Activated effector memory CD4-positive, alpha-beta T cell treated with anti-CD3 and anti-CD28 coated beads, Interleukin-2, amount 50 U/mL, for 16 hours (primary cell): ENCODE measurements at regions not wholly inside any gene's neighbourhood (a gene's known extent, or its start where the extent isn't known, plus 50 kb on each side); places are given as distances from the start of the nearest gene placed in this dataset.
"Not testable (repeated sequence)": the region's sequence is repeated elsewhere in the genome, so short reads cannot be mapped to it uniquely, and the experiment has no call there.

Experiments
- DNase-seq: peaks from one replicate; pipeline ENCODE4 v3.0.0-alpha.2; 2020

DNA sequence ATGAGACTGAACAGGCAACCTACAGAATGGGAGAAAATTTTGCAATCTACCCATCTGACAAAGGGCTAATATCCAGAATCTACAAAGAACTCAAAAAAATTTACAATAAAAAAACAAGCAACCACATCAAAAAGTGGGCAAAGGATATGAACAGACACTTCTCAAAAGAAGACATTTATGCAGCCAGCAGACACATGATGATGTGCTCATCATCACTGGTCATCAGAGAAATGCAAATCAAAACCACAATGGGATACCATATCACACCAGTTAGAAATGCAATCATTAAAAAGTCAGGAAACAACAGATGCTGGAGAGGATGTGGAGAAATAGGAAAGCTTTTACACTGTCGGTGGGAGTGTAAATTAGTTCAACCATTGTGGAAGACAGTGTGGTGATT lies 51.7 kb upstream of the PAXBP1 start:
- DNase-seq: not testable (repeated sequence)

DNA sequence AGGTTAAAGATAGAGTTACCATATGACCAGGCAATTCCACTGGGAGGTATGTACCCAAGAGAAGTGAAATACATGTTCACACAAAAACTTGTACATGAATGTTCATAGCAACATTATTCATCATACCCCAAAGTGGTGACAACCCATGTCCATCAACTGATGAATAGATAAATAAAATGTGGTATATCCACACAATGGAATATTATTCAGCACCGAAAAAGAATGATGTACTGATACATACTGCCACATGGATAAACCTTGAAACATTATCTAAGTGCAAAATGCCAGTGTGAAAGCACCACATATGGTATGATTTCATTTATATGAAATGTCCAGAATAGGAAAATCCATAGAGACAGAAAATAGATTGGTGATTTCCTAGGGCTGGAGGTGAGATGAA lies 53.4 kb upstream of the PAXBP1 start:
- DNase-seq: no peak

DNA sequence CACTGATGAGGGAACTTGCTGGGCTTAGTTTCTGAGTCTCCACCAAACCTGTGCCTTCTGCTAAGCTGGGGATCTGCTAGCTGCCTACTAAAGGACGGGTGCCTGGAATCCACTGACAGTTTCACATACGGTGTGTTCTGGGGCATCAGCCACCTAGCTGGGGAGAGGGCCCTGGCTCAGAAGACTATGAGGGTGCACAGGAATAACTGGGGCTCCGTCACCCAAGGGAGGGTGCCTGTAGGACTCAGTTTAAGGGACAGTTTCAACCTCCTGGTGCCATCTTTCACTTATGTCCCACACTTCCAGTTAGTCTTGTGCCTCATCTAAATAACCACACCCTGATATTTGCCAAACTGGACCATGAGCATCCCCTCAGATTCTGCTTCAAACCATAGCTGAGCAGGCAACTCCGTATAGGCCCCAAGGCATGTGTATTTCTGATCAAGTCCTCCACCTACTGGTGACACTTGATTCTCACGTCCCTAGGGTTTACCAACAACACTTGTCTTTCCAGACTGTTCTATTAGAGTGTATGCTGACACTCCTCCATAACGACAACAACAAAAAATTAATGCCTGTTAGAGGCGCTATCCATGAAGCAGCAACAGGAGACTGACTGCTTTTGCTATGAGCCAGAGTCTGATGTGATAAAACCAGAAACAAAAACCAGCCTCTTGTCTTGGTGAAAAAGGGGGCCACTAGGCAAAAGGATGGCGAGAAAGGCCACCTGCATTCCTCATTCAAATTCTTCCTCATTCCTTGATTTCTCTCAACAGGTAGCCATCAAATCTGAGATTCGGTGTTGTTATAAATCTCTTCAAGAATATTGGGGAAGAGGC lies 55.0 kb upstream of the PAXBP1 start:
- DNase-seq: no peak

DNA sequence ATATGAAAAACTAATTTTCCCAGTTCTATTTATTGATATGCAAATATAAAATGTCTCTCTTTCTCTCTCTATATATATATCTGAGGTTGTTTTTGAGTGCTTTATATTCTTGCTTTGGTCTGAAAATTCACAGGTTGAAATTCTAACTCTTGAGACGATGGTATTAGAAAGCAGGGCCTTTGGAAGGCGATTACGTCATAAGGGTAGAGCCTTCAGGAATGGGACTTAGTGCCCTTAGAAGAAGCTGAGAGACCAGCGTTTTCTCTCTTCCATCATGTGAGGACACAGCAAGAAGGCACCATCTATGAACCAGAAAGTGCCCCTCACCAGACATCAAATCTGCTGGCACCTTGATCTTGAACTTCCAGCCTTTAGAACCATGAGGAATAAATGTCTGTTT lies 57.4 kb upstream of the PAXBP1 start:
- no peak for DNase-seq

DNA sequence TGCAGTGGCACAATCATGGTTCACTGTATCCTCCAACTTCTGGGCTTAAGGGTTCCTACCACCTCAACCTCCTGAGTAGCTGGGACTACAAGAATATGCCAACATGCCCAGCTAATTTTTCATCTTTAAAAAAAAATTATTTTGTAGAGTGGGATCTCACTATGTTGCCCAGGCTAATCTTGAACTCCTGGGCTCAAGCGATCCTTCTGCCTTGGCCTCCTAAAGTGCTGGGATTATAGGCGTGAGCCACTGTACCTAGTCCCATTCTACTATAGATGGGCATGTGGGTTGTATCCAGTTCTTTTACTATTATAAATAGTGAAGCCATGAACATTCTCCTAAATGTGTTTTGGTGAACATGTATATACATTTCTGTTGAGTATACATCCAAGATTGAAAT lies 57.9 kb upstream of the PAXBP1 start:
- DNase-seq: no peak

DNA sequence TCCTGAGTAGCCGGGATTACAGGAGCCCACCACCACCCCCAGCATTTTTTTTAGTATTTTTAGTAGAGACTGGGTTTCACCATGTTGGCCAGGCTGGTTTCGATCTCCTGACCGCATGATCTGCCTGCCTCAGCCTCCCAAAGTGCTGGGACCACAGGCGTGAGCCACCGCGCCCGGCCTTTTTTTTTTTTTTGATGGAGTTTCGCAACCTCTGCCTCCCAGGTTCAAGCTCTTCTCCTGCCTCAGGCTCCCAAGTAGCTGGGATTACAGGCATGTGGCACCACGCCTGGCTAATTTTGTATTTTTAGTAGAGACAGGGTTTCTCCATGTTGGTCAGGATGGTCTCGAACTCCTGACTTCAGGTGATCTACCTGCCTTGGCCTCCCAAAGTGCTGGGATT lies 60.2 kb upstream of the PAXBP1 start:
- DNase-seq: not testable (repeated sequence)

DNA sequence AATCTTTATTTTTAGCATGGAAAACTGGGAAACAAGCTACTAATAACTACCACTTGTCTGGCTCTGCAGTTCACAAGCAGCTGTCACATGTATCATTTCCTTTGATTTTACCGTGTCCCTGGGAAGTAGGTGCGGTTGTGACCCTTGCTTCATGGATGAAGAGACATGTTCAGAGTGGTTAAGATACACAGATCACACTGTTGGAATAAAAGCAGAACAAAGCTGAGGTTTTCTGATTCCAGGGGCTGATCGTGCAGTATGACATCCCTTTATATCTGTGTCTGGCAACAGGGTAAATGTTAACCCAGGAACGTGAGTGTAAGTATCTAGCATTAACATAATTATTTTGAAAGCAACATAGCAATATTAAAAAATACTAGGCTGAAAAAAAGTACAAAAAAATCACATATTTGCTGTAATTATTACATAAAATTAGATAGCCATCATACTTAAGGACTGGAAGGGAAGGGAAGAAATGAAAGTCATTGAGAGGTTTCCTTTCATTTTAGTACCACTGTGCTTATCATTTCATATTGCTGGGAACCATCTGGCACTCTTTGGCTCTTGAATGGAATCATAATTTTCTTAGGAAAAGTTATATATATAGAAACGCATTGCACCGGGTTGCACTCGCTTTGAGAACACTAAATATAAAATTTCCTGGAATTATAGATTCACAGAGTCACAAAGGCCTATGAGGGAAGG lies 62.8 kb upstream of the PAXBP1 start:
- DNase-seq: no peak

DNA sequence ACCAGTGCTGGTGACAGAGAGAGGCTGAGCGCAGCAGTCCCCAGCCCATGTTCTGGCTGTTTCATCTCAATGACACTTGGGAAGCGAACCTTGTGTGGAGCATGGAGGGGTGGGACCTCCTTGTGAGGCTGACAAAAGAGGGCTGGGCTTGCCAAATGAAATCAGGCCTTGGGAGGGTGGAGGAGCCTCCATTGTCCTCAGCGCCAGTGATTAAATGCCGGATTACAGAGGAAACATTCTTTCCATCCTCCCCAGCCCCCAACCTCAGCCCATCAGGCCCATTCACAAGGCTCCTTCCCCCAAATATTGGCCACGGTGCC lies 63.3 kb upstream of the PAXBP1 start:
- no peak for DNase-seq

DNA sequence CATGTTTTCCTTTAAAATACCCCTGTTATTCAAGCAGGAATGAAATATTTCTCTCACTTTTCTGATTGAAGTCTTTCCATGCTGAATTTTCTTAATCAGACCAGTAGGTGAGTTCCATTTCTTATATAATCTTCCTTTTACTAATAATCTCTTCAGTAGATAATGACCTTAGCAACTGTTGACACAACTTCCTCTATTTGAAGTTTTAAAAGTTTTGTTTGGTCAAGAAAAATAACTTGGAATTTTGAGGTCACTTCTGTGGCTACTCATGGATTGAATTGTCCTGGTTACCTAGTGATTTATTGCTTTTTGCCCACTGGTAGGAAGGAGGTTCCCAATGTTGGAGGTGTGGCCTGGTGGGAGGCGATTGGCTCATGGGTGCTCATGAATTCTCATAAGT lies 70.6 kb upstream of the PAXBP1 start:
- DNase-seq: no peak

DNA sequence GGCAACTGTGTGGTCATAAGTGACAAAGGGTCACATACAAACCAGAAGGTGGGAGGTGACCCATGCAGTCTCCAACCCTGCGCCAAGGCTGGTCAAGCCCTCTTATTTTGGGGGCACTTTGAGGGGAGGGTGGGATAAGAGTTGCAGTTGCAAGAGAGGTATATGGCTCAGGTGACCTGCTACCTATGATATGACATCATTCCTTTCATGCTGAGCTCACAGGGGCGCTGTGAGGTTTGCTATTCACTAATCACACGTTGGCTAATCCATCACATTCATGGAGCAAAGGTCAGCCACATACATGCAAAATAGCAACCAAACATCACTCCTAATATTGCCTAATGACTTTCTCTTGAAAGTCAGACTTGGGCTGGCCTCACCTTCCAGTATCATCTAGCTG lies 72.0 kb upstream of the PAXBP1 start:
- DNase-seq: no peak

DNA sequence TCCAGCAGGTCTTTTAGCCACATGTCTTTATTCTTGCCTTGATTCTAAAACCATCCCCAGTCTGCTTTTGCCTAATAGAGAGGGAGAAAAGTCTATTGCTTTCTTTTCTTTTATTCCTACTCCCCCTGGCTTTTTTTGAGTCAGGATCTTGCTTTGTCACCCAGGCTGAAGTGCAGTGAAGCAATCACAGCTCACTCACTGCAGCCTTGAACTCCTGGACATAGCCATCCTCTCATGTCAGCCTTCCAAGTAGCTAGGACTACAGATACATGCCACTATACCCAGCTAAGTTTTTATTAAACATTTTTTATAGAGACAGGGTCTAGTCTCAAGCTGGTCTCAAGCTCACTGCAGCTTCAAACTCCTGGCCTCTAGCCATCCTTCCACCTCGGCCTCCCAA lies 72.5 kb upstream of the PAXBP1 start:
- no peak for DNase-seq

DNA sequence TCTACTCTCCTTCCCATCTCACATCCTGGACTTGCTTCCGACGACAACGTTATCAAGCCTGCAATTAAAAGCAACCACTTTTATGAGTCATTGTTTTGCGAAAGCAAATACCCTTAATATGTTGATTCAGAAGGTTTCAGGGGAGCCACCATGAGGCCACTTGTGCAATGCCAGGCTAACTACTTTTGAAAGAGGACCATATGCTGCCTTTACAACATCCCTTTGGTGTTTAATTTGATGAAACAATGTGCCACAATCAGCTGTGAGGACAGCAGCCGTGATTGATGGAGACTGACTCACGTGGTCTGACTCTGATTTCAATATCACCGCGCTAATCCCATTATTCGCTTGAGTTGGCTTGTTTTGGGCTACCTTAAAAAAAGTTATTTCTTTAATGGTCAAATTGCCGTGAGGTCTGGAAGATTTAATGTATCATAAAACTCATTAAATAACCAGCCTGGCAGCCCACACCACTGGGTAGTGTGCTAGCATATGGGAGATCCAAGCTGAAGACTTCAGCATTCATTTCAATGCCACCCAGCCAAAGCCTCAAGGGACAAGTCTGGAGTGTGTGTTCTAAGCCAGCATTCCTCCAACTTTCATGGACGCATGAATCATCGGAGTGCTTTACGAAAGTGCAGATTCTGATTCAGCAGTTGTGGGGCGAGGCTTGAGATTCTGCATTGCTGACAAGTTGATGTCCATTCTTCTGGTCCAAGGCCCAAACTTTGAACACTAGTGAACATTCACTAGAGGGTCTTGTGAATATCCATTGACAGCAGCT lies 73.3 kb upstream of the PAXBP1 start:
- DNase-seq: no peak

DNA sequence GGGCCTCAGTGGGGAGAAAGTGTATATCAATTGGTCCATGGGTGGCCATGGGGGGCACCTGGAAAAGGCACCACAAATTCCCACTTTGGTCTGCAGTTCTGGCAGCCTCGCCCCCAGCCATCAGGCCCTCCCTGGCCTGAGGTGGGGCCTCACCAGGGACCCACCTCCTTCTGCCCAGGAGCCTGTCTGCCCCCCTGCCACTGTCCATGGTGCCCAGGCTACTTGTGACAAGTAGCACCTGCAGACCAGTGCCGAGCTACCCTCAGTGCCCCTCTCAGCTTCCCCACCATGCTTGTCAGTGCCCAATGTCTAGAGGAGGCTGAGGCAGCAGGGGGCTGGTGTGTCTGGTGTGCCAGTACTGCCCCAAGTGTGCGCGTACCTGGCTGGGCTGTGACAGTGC lies 87.1 kb upstream of the PAXBP1 start:
- no peak for DNase-seq

DNA sequence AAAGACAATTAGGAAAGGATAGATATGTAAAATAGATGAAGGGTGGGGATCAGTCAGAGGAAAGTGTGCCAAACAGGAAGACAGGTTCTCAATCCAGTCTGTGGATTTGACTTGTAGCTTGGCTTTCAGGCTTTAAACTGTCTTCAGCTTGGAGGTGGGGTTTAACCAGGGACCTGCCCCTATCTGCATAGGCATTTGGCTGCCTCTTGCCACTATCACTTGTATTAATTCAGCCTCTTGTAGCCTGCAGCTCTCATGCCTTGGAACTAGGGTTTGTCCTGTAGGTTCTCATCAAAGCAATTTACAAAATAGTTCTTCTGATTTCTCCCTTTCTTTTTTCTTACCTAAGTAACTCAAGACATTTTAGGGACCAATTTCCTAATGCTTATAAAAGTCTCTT lies 88.8 kb upstream of the PAXBP1 start:
- no peak for DNase-seq

DNA sequence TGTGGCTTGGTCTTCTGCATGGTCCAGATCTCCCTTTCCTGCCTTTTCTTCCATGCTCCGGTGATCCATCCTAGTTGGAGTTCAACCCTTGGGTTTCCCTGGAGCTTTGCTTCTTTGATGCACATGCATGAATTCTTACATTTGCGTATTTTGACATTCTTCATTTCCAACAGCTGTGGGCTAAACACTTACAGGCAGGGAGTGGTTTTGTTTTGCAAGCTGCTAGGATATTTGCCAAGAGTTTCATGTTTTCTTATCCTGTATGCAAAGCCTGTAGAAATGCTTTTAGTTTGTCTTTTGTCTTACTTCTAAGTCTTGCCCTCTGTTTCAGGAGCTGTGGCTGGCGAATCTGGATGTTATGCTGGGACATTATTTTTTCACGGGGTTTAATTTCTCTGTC lies 90.3 kb upstream of the PAXBP1 start:
- DNase-seq: no peak

DNA sequence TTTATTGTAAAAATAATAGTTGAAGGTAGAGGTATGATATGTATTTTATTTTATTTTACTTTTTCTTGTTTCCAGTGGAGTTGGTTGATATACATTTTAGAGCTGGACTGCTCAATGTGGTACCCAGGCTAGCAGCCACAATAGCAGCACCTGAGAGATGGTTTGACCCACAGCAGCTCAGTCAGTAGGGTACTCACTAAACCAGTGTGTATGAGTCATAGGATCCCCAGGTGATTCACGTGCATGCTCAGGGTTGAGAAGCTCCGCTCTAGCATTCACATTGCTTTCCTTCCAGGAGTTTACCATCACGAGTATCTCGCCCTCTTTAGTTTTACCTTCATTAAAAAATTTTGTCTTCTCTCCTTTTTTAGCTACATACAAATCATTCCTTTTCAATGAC lies 96.0 kb upstream of the PAXBP1 start:
- no peak for DNase-seq

DNA sequence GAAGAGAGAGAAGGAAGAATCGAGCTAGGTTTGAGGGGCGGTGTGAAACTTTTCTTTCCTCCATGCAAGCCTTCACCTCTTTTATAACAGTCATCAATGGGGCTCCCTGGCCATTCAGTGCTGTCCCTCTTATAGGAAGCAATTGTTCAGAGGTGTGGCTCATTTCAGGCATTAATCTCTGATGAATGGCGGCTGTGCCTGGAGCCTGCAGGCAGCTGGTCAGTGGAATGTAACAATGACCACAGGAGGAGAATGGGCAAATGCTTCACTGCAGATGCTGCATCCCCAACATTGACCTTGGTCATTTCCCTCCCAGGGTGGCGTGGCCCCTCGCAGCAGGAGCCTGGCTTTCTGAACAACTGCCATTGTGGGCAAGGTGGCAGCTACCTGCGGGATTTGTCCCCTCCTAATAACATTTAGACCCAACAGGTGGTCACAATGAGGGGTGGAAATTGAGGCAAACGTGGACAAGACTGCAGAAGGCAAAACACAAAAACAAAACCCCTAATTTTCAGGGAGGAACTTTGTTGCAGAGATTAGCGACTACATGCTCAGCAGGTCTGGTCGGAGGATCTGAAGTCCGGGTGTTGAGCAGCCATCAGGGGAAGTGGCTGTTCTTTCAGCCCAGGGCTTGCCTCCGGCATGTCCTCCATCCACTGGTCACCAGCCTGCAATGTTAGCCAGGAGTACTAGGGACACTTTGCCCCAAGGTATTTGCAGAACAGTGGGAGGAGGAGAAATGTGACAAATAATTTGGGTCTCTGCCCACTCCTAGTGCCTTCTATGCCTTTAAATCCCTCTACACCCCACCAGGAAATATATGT lies 97.3 kb upstream of the PAXBP1 start:
- DNase-seq: no peak

DNA sequence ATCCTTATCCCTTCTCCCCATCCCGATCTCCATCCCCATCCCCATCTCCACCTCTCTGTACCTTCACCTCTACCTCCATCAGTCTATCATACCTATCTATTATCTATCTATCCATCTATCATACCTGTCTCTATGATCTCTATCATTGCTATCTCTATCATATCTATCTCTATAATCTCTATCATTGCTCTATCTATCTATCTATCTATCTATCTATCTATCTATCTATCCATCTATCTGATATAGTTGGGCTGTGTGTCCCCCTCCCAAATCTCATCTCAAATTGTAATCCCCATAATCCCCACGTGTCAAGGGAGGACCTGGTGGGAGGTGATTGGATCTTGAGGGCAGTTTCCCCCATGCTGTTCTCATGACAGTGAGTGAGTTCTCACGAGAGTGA lies 97.9 kb upstream of the PAXBP1 start:
- DNase-seq: no peak

DNA sequence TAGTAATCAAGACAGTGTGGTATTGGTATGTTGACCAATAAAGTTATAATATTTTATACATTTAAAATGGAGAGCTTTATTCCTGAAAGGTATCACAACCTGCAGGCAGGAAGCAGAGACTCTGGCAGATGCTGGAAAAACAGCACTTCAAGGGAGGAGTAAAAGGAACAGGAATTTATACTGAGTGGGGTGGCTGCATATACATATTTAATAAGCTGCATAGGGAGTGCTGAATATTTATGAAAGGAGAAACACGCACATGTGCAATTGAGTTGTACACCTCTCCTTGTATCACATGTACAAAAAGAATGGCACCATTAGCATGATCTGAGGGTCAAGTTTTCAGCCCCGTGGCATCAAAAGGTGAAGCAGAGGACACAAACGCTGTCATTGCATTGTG lies 104.9 kb upstream of the PAXBP1 start:
- DNase-seq: no peak

DNA sequence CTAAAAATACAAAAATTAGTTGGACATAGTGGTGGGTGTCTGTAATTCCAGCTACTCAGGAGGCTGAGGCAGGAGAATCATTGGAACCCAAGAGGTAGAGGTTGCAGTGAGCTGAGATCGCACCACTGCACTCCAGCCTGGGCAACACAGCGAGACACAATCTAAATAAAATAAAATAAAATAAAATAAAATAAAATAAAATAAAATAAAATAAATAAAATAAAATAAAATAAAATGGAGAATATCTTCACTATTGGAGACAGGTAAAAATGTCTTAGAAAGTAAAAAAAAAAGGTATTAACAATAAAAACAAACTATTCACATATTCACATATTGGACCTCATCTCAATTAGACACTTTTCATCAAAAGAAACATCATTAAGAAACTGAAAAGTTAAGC lies 106.3 kb upstream of the PAXBP1 start:
- DNase-seq: not testable (repeated sequence)

DNA sequence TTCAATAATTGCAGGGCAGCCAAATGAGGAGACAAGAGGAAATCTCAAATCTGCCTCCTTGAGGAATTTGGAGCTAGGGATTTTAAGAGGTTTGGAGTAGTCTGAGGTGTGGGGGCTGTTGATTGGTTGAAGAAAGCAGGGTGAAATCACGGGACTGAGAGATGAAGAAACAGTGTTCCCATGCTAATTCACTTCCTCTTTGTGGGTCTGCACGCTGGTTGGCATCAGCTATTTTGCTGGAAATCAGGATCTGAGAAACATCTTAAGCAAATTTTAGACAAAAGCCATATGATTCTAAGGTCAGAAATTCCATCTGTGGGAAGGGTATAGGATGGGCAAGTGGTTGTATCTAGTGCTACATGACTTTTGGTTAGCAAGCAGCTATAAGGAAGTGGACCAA lies 107.1 kb upstream of the PAXBP1 start:
- no peak for DNase-seq

DNA sequence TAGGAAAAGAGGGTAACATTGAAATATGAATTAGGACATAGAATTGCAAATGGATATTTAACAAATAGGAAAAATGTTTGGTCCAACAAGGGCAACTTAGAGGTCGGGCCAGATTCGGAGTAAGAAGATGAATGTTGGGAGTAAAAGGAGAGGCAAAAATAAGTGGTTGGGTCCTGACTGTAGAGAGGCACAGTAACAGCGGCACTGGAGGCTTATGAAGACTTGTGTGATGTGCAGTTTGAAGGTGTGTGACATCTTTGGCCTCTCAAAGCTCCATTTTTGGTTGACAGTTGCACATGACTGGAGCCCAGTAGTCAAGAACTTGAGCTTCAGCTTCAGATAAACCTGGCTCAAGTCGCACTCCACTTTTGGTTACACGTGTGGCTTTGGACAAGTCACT lies 109.9 kb upstream of the PAXBP1 start:
- no peak for DNase-seq

DNA sequence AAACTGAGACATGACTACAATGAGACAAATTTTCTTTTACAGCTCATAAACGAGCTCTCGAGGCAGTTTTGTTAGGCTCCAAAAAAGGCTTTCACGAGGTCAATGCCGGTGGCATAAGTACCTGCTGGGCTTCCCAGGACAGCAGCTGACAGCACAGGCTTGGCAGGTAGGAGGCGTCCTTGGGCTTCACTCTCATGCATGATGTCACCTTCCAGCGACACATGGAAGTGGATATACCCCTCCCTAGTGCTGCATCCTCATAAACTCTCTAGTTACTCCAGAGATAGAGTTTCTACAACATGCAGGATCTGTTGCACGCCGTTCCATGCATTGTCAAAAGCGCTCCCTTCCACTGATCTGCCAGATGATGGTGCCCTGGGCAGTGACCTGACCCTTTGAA lies 112.5 kb upstream of the PAXBP1 start:
- DNase-seq: no peak
